GM12878 (cell line): ENCODE measurements at regions not wholly inside any gene's neighbourhood (a gene's known extent, or its start where the extent isn't known, plus 50 kb on each side); places are given as distances from the start of the nearest gene placed in this dataset.
A peak's percentile ranks its signal among the peaks of the same experiment; 100 is the strongest.

Experiments used
- BCL11A ChIP-seq: IDR thresholded peaks from 2 replicates; pipeline ENCODE4 v1.6.1; 2011; ENCODE audit warnings: low read depth, low read length
- BMI1 ChIP-seq: fragments of 450-650 bp; IDR thresholded peaks from 2 replicates; pipeline ENCODE4 v1.6.1; 2016; ENCODE audit warnings: mild to moderate bottlenecking, moderate library complexity, borderline replicate concordance
- CBFB ChIP-seq: IDR thresholded peaks from 2 replicates; pipeline ENCODE4 v1.6.1; 2016; ENCODE audit warnings: antibody characterized with exemption, low read depth
- CHD4 ChIP-seq: fragments of 200-600 bp; sonication (generic); IDR thresholded peaks from 2 replicates; pipeline ENCODE4 v1.6.1; 2016; ENCODE audit warnings: mild to moderate bottlenecking
- EED ChIP-seq: sonication (generic); IDR thresholded peaks from 2 replicates; pipeline ENCODE4 v1.6.1; 2016; ENCODE audit warnings: antibody characterized with exemption, low read depth
- ESRRA ChIP-seq: IDR thresholded peaks from 2 replicates; pipeline ENCODE4 v1.6.1; 2012; ENCODE audit warnings: mild to moderate bottlenecking, low read length, improper control_type of control experiment
- EZH2 ChIP-seq: IDR thresholded peaks from 2 replicates; pipeline ENCODE4 v1.6.1; 2012; ENCODE audit warnings: low read depth, mild to moderate bottlenecking, control low read depth, inconsistent platforms, low read length, borderline replicate concordance; ENCODE audit not compliant: control insufficient read depth
- FOS ChIP-seq: IDR thresholded peaks from 3 replicates; pipeline ENCODE4 v1.6.1; 2011; ENCODE audit warnings: borderline replicate concordance; ENCODE audit not compliant: insufficient read length; ENCODE audit errors: extremely low read depth
- FOXK2 ChIP-seq: fragments of 450-650 bp; IDR thresholded peaks from 2 replicates; pipeline ENCODE4 v1.6.1; 2017; ENCODE audit warnings: mild to moderate bottlenecking, moderate library complexity
- HDAC6 ChIP-seq: fragments of 200-600 bp; sonication (generic); IDR thresholded peaks from one replicate; pipeline ENCODE4 v1.8.0; 2017; ENCODE audit warnings: antibody characterized with exemption; ENCODE audit not compliant: unreplicated experiment
- IKZF1 ChIP-seq: fragments of 450-650 bp; conservative IDR thresholded peaks from 2 replicates; pipeline ENCODE4 v1.6.1; 2017; ENCODE audit warnings: antibody characterized with exemption, mild to moderate bottlenecking
- KAT2A ChIP-seq: conservative IDR thresholded peaks from 2 replicates; pipeline ENCODE4 v1.6.1; 2011; ENCODE audit warnings: low read depth, low read length; ENCODE audit not compliant: control insufficient read depth
- MTA2 ChIP-seq: fragments of 450-650 bp; IDR thresholded peaks from 2 replicates; pipeline ENCODE4 v1.6.1; 2016; ENCODE audit warnings: low read depth, mild to moderate bottlenecking, moderate library complexity
- PML ChIP-seq: IDR thresholded peaks from 2 replicates; pipeline ENCODE4 v1.6.1; 2012; ENCODE audit warnings: low read length, inconsistent platforms
- RB1 ChIP-seq: fragments of 450-650 bp; formaldehyde crosslinking; IDR thresholded peaks from 2 replicates; pipeline ENCODE4 v1.6.1; 2017; ENCODE audit warnings: mild to moderate bottlenecking, borderline replicate concordance
- RCOR1 ChIP-seq: conservative IDR thresholded peaks from 2 replicates; pipeline ENCODE4 v1.6.1; 2012; ENCODE audit warnings: low read depth, low read length, improper control_type of control experiment
- SKIL ChIP-seq: fragments of 450-650 bp; IDR thresholded peaks from 2 replicates; pipeline ENCODE4 v1.6.1; 2017; ENCODE audit warnings: mild to moderate bottlenecking, low read depth, inconsistent platforms; ENCODE audit not compliant: poor library complexity, severe bottlenecking
- SP1 ChIP-seq: IDR thresholded peaks from one replicate; pipeline ENCODE4 v1.6.1; 2011; ENCODE audit warnings: low read depth, low read length
- SUZ12 ChIP-seq: fragments of 200-600 bp; sonication (generic); IDR thresholded peaks from one replicate; pipeline ENCODE4 v1.6.1; 2018; ENCODE audit warnings: antibody characterized with exemption, mild to moderate bottlenecking; ENCODE audit not compliant: unreplicated experiment
- TARDBP ChIP-seq: IDR thresholded peaks from 2 replicates; pipeline ENCODE4 v1.6.1; 2016; ENCODE audit warnings: borderline replicate concordance
- TBL1XR1 ChIP-seq: IDR thresholded peaks from 2 replicates; pipeline ENCODE4 v1.6.1; 2012; ENCODE audit warnings: low read depth, low read length, improper control_type of control experiment
- ZSCAN29 ChIP-seq: fragments of 450-650 bp; IDR thresholded peaks from 2 replicates; pipeline ENCODE4 v1.6.1; 2017; ENCODE audit warnings: mild to moderate bottlenecking, moderate library complexity
- TF ChIP-seq, protein P1 (sequence below): IDR thresholded peaks from 2 replicates; pipeline ENCODE4 v1.6.1; 2012; ENCODE audit warnings: low read depth, low read length, improper control_type of control experiment
- TF ChIP-seq, protein P2 (sequence below): fragments of 450-650 bp; IDR thresholded peaks from 2 replicates; pipeline ENCODE4 v1.6.1; 2017; ENCODE audit warnings: mild to moderate bottlenecking
- TF ChIP-seq, protein P3 (sequence below): IDR thresholded peaks from 2 replicates; pipeline ENCODE4 v1.6.1; 2011; ENCODE audit warnings: low read depth, mild to moderate bottlenecking, low read length, moderate library complexity, borderline replicate concordance; ENCODE audit errors: extremely low read depth

DNA sequence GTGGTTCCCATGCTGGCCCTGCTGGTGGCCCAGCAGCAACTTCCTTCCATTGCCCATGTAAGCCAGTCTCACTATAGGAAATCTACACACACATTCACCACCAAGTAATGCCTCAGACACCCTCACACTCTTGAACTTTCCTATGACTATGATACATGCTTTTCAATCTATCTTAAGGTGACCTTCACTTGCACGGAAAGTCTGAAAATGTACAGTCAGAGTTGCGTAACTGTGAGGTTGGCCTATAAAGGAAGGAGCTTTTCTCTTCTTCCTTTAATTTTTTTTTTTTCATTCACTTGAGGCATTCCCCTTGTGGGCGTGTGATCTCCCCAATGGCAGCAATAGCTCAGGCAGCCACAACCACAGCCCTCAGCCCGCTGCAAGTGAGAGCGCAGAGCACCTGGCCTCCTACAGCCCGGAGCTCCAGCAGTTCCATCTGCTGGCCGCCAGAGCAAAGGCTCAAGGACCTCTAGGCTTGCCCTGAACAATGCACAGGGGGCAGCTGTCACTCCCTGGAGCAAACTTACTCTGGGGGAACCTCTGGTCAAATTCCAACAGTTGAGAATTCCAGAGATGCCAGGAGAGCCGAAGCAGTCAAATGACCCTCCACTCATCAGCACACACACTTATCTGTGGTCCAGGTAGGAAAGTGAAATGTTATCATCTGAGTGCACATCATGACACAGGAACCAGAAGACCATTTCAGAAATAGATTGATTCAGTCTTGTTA, 123.1 kb upstream of the ADO start (continued):
- TF ChIP-seq, protein P1, sequence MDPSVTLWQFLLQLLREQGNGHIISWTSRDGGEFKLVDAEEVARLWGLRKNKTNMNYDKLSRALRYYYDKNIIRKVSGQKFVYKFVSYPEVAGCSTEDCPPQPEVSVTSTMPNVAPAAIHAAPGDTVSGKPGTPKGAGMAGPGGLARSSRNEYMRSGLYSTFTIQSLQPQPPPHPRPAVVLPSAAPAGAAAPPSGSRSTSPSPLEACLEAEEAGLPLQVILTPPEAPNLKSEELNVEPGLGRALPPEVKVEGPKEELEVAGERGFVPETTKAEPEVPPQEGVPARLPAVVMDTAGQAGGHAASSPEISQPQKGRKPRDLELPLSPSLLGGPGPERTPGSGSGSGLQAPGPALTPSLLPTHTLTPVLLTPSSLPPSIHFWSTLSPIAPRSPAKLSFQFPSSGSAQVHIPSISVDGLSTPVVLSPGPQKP, result no peak
- TF ChIP-seq SKIL (peak; percentile 93), TARDBP (peak; percentile 63; the same call in 1 of the 2 replicates), BCL11A (peak; percentile 85), ZSCAN29 (peak; percentile 38; the same call in 1 of the 2 replicates), TBL1XR1 (peak; percentile 97), CBFB (peak; percentile 94), MTA2 (peak; percentile 88), EZH2 (no peak), FOXK2 (no peak), BMI1 (no peak), HDAC6 (no peak), RCOR1 (no peak), PML (0 out of 2 replicates have a peak, but pooled peaks have one; percentile 38), IKZF1 (peak; percentile 89), EED (peak; percentile 93), CHD4 (no peak), SP1 (peak; percentile 53), FOS (no peak), SUZ12 (no peak), RB1 (peak; percentile 25; the same call in 1 of the 2 replicates), KAT2A (no peak), ESRRA (peak; percentile 99)
- TF ChIP-seq, protein P2, sequence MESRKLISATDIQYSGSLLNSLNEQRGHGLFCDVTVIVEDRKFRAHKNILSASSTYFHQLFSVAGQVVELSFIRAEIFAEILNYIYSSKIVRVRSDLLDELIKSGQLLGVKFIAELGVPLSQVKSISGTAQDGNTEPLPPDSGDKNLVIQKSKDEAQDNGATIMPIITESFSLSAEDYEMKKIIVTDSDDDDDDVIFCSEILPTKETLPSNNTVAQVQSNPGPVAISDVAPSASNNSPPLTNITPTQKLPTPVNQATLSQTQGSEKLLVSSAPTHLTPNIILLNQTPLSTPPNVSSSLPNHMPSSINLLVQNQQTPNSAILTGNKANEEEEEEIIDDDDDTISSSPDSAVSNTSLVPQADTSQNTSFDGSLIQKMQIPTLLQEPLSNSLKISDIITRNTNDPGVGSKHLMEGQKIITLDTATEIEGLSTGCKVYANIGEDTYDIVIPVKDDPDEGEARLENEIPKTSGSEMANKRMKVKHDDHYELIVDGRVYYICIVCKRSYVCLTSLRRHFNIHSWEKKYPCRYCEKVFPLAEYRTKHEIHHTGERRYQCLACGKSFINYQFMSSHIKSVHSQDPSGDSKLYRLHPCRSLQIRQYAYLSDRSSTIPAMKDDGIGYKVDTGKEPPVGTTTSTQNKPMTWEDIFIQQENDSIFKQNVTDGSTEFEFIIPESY, result no peak
- TF ChIP-seq, protein P3, sequence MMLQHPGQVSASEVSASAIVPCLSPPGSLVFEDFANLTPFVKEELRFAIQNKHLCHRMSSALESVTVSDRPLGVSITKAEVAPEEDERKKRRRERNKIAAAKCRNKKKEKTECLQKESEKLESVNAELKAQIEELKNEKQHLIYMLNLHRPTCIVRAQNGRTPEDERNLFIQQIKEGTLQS, result no peak
